GM21529 (cell line): ENCODE measurements at regions not wholly inside any gene's neighbourhood (a gene's known extent, or its start where the extent isn't known, plus 50 kb on each side); places are given as distances from the start of the nearest gene placed in this dataset.

Experiments used
- ATAC-seq: cut with Tn5 transposase; IDR thresholded peaks from one replicate; pipeline ENCODE4 v1.9.1; 2021; ENCODE audit not compliant: unreplicated experiment

DNA sequence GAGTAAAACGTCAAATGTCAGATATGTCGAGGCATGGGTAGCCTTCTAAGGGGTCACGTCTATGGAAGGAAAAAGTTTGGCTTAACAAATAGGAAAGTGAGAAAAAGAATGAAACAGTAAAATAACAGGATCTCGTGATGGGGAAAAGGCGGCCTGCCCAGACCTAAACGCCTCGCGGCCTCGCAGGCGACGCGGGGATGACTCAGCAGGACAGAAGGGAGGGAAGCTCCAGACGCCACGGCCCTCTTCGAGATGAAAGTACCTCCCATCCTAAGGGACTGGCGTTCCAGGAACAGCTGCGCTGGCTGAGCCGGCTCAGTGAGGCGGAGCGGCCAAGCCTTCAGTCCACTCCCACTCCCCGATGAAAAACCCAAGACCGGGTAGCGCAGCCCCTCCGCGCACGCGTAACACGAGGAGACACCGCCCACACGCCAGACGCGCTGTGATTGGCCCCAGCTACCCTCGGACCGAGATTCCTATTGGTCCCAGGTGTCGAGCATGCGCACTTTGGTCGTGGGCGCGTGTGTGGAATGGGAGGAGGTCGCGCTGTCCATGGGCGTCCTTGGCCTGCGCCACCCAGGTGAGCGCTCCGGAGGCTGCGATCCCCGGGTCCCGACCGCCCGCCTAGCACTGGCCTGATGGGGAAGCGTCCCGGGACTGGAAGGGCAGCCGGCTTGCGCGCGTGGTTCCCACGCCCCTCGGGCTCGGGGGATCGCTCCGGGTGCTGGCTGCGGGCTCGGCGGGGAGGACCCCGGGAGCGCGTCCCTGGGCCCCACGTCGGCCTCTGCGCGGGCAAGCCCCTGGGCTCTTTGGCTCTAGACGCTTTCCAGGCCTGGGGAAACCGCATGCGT lies 588.5 kb downstream of the MTRR start:
- ATAC-seq = peak; percentile 94

GRCh38 chr5:8458038-8458383 lies 589.1 kb downstream of the MTRR start:
- ATAC-seq = peak; percentile 16

GRCh38 chr5:8461543-8461942 lies 592.6 kb downstream of the MTRR start:
- no peak for ATAC-seq

GRCh38 chr5:8462565-8462964 lies 593.6 kb downstream of the MTRR start:
- ATAC-seq = no peak

DNA sequence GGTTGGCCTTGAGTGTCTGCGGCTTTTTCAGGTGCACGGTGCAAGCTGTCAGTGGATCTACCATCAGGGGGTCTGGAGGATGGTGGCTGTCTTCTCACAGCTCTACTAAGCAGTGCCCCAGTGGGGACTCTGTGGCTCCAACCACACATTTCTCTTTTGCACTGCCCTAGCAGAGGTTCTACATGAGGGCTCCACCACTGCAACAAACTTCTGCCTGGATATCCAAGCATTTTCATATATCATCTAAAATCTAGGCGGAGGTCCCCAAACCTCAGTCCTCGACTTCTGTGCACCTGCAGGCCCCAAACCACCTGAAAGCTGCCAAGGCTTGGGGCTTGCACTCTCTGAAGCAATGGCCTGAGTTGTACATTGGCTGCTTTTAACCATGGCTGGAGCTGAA lies 601.5 kb downstream of the MTRR start:
- ATAC-seq = no peak

GRCh38 chr5:8471581-8471980 lies 602.6 kb downstream of the MTRR start:
- ATAC-seq = no peak

GRCh38 chr5:8473016-8473415 lies 604.1 kb downstream of the MTRR start:
- ATAC-seq = no peak

GRCh38 chr5:8473827-8474568 lies 605.0 kb downstream of the MTRR start:
- no peak for ATAC-seq

DNA sequence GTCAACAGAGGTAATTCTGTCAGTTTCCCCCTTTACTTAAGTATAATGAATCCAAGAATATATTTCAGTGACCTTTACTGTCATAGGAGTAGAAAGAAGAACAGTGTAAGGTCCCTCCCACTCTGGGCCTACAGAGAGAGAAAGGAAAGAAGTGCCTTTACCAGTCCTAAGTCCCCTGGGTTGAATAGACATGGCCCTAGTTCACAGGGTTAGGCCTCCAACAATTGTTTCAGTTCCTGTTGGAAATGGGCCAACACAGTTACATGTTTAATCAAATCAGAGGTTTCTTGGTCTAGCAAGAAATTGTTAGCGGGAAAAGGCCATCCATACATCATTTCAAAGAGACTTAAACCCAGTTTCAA lies 605.6 kb downstream of the MTRR start:
- no peak for ATAC-seq

- no peak for ATAC-seq
These were observed 609.4 kb downstream of the MTRR start for GRCh38 chr5:8478326-8478725.

DNA sequence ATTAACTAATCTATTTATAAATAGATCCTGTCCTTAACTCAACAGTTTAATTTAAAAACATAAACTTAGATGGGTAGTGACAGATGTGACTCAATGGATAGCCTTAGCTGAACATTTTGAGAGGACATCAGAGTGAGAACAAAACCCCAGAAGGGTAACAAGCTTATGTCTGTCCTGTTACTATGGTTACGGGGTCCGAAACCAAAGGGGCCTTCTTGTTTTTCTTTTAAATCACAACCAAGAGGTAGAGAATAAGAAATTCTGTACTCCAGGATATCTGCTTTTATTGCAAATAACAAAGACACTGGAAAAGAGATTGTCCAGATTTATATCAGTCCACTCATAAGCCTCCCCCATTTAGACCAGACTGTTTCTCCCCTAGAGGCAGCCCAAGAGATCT lies 612.1 kb downstream of the MTRR start:
- no peak for ATAC-seq

- ATAC-seq = no peak
These were observed 622.3 kb downstream of the MTRR start for GRCh38 chr5:8491254-8491653.

DNA sequence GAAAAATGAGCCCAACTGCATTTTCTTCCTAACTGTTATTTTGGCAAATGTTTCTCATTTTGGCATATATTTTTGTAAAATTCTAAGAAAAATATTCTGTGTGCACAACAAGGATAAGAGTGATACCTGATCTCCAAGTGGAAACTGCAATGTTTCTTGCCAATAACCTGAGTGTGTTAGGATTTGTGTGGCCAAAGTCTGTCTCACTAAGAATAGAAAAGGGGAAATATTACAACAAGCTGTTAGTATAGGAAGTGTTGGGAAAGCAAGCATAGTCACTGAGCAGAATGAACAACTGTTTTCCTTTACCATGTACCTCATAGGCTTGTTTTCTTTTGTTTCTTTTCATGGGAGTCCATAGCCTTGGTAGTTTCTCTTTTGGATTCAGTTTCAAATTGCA lies 624.2 kb downstream of the MTRR start:
- ATAC-seq = no peak

GRCh38 chr5:8500426-8500825 lies 631.5 kb downstream of the MTRR start:
- ATAC-seq = no peak

DNA sequence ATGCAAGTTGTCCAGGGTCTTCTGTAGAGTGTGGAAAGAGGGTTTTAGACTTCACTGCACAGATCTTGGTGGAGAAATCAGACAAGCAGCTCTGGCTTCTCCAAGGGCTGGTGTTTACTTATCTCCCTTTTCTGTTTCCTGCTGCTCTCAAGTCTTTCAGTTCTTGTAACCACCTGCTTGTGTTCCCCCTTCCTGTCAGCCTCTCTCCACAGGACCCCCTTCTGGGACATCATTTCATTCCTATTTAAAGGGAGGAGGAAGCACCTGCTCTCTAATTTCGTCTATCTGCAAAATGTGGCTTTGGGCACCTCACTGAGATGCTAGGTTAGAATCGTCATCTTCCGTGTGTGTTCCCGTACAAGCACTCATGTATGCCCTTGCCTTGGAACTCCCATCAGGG lies 636.2 kb downstream of the MTRR start:
- no peak for ATAC-seq

DNA sequence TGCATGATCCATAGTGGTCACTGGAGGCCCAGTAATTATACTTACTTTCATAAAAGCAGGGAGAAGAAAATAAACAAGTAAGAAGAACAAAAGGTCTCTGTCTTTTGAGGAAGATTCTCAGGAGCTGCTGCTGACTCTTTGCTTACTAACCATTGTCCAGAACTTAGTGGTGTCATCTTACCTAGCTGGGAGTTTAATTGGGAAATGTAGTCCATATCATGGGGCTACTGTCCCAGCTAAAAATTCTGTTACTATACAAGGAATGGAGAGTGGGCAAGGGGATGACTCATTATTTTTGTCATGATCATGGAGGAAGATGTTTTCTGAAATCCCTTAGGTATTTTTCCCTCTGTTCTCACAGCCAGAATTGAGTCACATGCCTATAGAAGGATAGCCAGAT lies 639.3 kb downstream of the MTRR start:
- no peak for ATAC-seq

DNA sequence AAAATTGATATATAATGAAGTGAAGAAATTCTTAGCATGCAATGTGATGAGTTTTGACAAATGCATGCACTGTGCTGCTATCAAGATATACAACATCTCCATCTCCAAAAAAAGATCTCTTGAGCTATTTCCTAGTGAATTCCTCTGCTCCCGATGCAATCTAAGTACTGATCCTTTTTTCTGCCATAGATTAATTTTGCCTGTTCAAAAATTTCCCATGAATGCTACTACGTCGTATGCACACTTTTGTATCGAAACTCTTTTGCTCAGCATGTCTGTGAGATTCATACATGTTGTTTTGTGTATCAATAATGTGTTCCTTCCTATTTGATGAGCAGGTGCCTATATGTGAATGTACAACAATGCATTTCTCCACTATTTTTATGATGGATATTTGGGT lies 647.4 kb downstream of the MTRR start:
- no peak for ATAC-seq

- no peak for ATAC-seq
These were observed 648.5 kb downstream of the MTRR start for GRCh38 chr5:8517456-8517855.

DNA sequence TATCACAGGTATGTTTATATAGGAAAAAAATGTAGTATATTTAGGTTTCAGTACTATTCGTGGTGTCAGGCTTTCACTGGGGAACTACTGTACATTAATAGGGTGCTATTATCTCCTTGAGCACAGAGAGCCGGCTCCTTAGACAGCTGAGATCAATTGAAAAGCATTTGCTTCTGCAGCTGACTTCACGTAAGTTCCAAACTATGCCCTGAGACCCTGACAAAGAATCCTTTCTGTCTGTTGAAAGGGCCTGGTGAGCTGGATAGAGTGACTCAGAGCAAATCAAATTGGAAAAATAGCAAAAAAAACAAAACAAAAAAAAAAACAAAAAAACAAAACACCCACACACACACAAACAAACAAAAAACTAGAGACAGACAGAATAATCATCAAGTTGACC lies 652.0 kb downstream of the MTRR start:
- ATAC-seq = no peak

GRCh38 chr5:8521991-8522390 lies 653.0 kb downstream of the MTRR start:
- ATAC-seq = no peak

DNA sequence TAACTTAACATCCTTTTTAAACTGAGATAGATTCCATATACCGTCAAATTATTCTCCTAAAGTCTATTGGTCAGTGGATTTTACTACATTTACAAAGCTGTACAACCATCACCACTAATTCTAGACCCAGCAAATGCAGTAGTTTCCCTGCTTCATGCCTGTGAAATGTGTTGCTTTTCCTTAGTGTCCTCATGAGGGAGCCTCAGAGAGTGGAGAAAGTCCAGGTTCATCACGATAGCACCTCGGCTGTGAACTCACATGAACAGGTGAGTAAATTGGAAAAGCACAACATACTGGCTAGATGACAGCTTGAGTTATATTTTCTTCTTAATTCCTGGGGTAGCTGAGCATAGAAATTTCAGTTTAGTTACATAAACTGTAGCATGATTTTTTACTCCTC lies 653.7 kb downstream of the MTRR start:
- no peak for ATAC-seq

DNA sequence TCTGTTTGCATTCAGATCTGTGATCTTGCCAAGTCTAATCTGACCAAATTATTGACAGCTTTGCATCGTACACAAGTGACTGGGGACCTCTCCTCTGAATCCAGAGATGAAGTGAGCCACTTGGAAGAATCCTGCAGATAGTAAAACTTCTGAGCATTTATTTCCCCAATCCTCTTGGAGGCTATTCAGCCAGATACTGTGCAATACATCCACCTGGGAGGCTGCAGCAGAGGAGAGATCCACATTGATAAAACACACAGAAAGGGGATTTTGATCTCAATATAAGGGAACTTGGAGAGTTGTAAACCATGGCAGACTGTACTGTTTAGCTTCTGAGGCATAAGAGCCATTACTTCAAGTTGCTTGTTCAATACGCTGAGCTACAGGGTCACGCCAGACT lies 654.6 kb downstream of the MTRR start:
- no peak for ATAC-seq

DNA sequence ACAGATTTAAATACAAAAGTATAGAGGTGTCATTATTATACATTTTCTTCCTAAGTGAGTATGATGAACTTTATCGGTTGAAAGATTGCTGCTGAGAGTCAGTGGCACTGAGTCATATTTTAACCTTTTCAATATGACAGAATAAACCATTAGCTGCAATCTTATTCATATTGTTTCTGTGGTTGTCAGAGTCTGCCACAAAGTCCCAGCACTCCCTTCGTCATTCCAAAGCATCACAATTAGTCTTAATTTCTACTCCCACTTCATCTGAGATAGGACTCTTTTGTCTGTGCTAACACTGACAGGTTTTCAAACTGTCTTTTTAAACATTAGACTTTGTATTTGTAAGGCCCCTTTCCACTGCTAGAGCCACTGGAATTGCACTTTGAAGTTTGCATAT lies 656.9 kb downstream of the MTRR start:
- ATAC-seq = no peak
